ENCODE measurements at regions not wholly inside any gene's neighbourhood (a gene's known extent, or its start where the extent isn't known, plus 50 kb on each side); places are given as distances from the start of the nearest gene placed in this dataset.

DNA sequence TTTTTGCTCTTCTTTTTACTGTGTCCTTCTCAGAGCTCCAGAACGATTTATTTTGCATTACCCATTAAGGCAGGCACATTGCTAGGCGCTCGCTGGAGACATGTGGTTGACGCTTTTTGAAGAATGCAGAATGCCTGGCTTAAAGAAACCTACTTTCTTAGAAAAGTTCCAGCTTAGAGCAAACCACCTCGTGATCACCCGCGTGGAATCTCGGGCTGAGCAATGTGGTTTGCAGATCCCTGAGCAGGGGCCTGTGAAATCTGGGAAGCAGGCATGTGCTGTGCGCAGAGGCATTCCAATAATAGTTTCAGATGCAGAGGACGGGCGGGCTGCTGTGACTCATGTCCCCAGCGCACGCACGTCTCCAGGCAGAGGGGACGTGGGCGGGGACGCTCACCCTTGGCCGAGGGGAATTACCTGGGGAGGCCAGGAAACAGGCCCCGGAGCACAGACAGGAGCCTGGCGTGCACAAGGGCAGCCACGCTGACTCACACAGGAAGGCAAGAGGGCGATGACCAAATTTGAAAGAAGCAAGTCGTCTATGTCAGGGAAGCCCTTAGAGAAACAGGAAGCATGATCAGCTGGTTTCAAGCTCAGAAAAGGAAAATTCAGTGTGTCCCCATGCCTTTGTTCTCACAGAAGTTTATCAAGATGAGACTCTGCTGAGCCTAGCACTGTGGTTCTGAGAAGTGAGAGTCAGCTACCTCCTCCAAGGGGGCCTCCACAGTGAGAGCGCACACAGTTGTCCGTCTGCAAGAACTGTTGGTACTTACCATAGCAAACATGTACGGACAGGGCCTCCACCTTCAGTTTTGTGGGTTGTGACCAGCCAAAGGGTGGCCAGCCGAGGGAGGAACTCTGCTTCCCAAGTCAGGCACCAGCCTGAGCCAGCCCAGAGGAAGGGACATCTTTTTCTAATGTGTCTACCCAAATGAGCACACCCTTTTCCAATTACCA, 218.6 kb downstream of the PIK3R1 start:
- no peak for DNase-seq

DNA sequence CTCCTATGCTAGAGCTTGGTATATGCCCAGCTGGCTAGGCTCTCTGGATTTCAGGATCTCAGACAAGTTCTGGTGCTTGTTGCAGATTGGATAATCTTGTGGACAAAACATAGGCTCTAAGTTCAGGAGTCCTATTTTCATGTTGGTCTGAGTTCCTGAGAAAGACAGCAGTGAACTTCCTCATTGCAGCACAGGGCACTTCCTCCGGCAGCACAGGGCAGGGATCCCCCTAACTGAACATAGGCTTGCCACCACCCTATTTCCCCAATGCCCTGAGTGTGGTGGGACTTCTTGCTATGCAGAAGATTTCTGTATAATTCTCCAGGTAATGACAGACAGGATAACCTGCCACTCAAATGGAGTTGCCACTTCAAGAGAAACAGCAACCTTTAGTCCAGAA, 220.1 kb downstream of the PIK3R1 start:
- no peak for DNase-seq

DNA sequence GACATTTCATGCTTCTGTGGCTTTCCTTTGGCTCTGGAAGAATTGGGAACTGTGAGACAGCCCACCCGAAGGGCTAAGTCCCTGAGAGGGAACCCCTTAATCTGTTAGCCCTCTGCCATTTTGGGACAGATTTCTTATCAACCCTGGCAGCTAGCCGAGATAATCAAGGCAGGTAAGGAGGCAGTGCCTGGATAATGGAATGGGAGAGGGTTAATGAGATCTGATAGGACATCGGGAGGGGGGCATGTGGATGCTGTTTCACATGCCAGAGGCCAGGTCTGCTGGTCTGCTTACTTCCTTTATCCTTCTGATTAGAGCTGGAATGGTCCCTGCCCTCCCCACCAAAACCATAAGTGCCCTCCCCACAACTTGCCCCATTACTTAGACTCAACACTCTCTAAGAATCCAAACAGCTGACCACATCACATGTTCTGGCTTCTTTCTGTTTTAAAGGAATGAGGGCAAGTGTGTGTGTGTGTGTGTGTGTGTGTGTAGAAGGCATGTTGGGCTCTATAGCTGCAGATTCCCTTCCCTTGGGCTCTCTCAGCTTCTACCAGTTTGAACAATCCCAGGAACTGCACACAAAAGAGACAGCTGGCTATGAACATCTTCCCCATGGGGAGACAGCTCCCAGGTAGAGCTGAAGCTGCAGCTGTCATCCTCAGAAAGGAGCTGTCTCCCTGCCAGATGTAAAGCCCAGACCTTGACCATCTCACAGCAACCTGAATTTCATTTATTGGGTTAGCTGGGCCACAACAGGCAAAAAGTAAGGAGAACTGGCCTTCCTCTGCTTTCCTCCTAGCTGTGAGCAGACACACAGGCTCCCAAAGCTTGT, 221.3 kb downstream of the PIK3R1 start:
- no peak for DNase-seq

DNA sequence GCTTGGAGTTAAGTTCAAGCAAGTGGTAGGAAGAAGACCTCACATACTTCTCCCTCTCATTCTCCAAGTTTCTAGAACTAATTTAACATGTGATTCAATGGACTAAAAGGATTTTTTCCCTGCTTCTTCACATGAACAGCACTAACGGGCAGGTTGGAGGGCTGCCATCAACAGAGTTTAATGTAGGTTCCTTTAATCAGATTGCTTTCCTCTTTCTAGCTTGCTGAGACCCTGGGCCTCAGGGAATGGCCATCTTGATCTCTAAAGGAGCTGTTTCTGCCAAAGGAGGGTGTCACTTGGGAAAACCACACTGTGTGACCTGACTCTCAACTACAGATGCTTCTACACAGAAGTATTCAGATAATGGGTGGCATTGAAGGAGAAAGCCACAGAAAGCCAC, 223.3 kb downstream of the PIK3R1 start:
- no peak for DNase-seq

DNA sequence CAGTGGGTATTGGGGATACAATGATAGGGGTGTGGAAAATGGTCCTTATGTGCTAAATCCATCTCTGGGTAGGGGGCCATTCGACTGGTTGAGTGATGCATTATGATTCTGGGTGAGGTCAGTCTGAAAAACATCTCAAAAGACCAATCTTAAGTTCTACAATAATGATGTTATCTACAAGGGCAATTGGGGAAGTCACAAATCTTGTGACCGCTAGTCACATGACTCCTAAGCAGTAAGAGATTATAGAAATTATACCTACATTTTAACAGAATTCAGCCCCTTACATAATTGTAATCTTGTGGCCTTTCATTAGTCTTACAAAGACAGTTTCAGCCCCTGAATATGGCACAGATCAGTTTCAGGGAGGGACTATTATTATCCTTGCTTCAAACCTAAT, 224.7 kb downstream of the PIK3R1 start:
- DNase-seq = no peak

DNA sequence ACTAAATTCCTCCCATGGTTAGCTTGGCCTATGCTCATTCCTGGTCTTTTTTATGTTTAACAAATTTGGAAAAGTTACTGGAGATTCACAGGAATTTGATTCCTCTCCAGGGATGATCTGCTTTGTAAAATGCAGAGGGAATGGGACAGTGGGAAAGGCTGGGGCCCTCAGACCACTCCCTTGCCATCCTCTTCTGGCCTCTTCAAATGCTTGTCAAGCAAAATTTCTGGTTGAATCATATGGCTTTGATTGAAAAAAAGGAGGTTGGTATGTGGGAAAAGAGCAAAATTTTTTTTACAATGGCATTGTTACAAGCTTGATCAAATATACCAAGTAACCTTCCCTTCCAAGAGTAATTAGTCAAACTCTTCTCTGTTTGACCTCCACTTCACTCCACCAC, 225.1 kb downstream of the PIK3R1 start:
- no peak for DNase-seq

DNA sequence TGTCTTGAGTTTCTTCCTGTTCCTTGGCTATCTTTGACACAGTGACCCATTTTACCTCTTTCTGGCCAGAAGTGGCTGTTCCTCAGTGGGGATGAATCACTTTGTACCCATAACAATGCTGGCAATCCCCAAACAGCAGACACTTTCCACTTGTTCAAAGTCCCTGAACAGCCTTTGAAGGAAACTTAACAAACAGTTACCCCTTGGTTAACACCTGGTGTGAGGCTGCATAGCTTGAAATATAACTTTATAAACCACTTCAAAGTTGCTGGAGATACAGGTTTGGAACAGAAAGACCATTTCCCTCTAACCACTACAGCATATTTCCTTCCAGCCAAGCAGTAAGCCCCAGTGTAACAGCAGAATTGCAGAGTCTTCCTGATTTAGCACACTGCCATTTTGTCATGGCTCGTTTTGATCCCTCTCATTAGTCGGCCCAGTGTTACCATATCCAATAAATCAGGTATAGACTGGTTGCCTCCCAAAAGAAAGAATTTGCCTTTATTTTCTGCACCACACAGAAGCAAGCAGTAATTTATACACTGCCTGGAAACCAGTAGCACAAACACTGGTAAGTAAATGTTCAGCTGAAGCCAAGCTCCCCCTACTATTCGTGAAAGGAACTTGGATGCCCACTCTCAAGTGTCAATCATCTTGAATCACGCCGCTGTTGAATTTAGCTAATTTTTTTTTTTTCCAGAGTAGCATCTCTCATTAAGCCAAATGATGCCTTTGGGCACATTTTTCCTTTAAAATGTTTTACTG, 225.9 kb downstream of the PIK3R1 start:
- DNase-seq = no peak

DNA sequence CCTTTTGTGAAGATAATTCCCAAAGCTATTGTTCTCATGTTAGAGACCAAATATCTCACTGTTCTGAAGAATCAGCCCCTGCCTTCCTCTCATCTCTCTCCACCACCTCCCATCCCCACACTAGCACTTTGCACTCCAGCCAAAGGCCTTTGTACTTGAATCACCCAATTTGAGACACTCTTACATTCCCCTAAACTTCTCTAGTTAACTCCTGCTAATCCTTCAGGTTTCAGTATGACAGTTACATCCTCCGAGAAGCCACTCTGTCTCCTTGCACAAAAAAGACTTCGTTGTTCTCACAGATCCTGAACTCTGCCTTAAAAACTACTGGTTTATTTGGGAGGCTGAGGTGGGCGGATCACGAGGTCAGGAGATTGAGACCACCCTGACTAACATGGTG, 227.5 kb downstream of the PIK3R1 start:
- DNase-seq = no peak

DNA sequence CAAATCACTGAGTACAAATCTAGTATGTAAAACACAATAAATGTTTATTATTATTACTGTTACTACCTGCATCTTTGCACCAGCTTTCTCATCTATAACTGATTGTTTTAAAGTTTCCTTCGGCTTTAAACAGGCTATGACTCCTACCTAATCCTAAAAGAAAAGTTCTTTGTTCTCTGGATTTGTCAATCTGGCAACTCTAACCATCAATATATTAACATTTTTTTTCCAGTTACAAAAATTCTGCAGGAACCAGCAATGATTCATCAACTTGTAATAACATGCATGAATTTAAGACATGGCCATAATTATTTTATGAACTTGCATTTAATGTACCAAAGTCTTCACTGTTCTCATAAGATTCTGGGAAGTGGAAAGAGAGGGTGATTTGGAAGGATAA, 228.5 kb downstream of the PIK3R1 start:
- DNase-seq = no peak

DNA sequence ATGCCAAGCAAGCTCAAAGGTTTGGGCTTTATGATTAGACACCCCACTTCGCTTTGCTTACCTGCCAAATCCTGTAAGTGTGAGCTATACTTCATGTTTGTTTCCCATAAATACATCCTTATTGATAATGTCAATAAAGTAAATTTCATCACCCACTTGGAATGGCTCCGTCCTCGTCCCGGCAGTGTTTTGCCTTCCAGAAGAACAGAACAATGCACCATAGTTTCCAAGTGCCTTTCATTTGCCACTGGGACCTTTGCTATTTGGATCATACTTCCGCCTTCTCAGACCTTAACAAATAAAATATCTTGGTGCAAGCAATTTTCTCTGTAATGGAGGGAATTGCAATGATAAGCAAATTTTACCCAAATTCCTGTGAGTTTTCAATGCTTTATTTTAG, 229.3 kb downstream of the PIK3R1 start:
- no peak for DNase-seq

DNA sequence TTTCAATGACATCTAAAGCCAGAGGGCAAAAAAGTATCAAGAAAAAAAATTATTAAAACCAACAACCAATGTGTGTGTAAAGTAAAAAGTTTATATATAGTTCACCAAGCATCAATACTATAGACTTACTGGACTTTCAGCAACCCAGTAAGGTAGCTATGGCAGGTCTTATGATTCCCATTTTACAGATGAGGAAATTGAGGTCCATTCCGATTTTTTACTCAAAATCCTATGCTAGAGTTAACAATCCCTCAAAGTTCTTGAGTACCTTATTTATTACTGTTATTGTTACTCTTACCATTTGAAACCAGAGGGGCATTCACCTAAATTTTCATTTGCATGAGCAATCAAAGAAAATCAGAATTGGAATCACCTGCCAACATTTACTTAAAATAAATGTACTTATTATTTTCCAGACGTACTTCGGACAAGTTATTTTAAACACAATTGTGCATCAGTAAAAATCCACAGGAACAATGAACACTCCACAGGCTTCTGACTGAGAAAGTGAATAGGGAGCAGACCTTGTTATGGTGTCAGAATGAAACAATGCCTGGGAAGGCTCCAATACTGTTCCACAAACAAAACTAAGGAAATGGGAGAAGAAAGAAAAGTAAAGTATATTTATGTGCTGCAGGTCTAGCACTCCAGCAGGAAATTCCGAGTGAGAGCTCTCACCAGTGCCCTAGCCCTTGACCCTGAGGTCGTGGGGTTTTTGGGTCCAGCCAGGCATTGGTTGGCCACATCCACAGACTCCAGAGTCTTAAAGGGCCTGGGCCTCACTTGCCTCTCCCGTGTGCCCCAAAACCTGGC, 229.9 kb downstream of the PIK3R1 start:
- DNase-seq = no peak

DNA sequence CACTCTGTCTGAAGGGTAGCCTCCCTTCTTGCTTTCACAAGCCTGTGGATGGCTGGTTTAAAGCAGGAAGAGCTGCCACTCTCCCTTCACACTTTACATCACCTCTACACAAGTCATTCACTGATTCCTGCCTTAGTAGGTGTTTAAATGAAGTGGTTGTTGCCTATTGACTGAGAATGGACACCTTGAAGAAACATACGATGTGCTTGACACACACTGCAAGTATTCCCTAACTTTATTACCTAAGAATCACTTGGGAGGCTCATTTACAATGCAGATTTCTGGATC, 230.5 kb downstream of the PIK3R1 start:
- no peak for DNase-seq

DNA sequence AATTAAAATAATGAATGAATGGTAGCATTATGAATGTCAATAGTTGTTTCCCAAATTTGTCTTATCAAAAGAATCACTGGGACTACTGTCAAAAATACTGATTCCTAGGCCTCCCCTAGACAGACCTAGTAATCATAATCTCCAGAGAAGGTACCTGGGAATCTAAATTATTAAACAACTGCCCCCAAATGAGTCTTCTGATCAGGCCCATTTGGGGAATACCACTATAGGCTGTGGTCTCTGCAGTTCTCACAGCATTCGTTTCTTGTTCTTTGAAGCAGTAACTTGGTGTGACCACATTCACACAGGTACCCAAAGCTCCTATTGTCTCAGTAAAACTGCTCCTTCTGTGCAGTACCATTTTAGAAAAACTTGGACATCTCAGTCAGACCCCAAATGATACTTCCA, 230.9 kb downstream of the PIK3R1 start:
- DNase-seq = no peak

DNA sequence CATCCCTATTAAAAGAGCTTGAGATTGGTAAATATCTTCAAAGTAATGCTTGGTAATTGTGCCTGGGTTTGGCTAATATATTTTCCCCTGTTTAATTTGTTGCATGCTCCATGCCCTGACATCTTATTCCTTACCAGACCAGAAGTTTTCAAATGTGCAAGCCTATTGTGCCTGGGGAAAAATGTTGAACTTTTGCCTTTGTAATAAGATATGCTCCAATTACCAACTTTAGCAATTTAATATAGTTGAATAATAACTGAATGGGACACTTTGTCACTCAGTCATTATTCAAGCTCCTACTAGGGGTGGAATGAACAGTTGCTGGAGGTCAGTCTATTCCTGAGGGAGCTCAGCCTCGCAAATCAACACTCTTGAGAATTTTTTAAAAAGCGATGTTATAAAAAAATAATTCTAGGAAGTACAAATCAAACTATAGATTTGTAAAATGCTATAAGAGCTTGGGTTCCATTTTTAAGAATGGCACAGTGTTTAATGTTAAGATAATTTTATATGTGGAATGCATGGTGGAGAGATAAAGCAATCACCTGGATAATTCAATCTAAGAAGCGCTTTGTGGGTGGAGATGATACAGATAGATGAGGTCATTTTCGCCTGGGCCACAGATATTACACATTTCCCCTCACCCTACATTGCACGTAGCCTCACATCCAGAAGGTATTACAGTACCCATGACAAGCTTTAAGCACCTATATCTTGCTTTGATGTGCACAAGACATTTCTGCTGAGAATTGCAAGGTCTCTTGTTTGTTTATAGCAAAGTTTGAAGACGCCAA, 231.8 kb downstream of the PIK3R1 start:
- DNase-seq = no peak

DNA sequence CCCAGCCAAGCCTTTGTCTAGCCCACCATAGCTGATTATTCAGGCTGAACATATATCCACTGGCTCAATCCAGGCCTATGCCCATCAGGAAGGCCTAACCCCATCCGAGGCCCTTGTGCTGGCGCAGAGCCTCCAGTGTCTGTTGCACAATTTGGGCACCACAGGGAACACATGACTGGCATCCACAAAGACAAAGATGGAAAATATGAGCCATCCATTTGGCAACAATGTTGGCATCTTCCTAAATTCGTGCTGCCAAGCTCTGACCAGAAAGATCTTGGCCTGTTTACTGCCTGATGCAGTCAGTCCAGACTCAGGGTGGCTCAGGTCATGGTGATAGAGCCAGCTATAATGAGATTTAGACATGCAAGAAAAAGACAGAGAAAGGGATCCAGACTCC, 233.8 kb downstream of the PIK3R1 start:
- DNase-seq = no peak

DNA sequence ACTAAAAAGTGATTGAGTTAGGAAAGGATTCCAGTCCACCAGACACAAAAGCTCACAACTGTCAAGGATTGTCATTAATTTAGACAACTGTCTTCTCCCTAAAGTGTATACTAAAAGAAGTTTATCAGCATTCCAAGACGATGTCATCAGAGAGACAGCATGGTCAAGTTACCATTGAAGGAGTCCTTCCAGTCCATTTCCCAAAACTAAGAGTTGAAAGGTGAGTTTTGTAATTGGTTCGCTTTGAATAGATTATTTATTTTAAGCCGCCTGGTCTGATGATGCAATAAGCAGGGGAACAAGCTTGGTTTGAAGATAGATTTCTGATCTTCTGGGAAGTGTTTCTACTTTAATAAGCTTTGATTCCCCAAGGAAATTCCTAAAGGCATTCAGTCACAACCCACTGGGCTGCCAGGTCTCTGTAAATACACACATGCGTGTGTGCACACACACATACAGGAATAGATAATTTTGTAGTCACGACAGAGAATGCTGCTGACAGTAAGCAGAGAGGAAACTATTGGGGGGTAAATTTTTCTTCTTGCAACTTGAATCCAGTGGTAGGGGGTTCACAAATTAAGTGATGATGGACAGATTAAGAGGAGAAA, 234.8 kb downstream of the PIK3R1 start:
- no peak for DNase-seq

DNA sequence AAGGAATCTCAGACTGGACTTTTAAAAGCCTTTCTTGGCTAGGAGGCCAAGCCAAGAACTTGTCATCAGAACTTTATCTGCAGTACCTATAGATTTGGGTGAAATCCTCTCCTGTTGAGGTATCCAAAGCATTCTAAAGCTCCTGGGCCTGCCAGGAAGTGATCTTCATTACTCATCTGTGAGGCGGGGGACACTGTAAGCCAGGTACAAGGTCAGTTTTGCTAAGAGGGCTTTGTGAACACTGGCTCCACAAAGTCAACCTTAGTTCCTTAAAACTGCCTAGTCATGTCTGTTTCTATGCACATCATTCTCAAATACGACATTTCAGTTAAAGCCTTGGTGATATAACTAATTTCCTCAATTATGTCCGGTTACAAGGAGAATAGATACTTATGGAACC, 236.7 kb downstream of the PIK3R1 start:
- no peak for DNase-seq

DNA sequence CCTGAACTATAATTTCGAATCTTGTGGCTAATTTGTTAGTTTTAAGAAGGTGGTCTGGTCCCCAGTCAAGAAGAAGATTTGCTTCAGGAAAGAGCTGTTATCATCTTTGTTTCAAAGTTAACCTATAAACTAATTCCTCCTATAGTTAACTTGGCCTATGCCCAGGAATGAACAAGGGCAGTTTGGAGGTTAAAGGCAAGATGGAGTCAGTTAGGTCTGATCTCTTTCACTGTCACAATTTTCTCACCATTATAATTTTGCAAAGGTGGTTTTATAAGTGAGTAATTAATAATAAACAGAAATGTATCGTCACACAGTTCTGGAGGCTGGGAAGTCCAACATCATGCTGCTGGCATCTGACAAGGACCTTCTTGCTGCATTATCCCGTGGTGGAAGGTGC, 238.6 kb downstream of the PIK3R1 start:
- no peak for DNase-seq

DNA sequence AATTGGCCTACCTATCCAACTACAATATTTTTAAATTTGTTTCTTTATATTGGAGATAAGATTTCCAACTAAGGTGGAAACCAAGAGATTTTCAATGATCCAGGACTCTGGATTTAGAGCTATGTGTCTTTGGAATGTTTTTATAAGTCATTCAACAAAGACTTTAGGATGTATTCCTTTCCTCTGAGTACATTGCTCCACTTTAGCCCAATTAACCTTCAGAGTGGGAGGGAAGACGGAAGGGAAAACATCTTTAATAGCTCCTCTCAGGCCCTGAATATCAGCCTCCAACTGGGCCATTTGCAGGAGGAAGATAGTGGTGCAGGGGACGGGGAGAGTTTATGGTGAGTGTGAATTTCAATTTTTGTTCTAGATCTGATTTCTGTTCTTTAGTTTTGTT, 239.2 kb downstream of the PIK3R1 start:
- no peak for DNase-seq

DNA sequence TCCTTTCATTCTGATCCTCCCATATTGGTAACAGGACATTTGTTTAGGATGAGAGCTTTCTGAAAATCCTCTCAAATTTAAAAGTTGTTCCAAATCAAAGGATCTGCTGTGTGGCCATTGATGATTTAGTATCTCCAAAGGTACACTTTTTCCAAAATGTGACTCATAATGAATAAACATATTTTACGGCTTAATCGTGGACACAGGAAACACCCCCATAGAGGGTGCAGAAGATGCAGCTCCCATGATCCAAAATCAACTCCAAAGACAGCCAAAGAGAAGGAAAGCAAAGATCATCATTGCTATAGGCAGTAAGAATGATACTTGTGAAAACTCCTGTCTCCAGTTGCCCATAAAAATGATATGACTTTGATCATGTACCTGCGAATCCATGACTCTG, 239.7 kb downstream of the PIK3R1 start:
- no peak for DNase-seq

DNA sequence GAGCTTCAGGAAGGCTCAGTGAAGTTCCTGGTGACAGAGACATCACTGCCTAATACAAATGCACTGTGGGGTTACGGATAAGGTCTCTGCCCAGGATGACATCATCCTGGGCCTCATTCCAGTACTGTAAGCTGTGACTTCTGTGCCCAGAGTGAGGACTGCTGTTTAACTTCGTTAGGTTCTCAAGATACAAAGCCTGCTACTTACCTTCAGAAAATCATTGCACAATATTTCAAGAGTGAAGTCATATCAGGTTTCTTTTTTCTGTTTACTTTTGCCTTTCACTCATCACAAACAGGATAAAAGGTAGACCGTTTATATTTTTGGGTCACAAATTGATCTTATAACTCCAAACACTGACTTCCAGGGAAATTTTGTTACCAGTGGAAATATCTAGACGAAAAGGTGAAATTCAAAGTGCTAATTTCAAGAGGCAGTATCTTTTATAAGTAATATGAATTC, 241.2 kb downstream of the PIK3R1 start:
- peak; percentile 89 for DNase-seq
